Esophagus muscularis mucosa (tissue), 4 donors: ENCODE measurements at regions not wholly inside any gene's neighbourhood (a gene's known extent, or its start where the extent isn't known, plus 50 kb on each side); places are given as distances from the start of the nearest gene placed in this dataset.

Source experiments
- DNase-seq: peaks from one replicate; pipeline ENCODE4 v3.0.0-alpha.2; 2017; ENCODE audit errors: extremely low spot score
- H3K27ac ChIP-seq, 4 donors: fragments of 200-600 bp; sonication (generic); replicated peaks in 1 of 4; 1 replicate in 3 of 4; 2 replicates in 1 of 4; pipeline ENCODE4 v1.5.1; 2016 to 2019; ENCODE audit warnings: mild to moderate bottlenecking in 1 of 4
- H3K27me3 ChIP-seq, 4 donors: fragments of 200-600 bp; sonication (generic); one replicate each; pipeline versions ENCODE4 v1.5.1 to v1.6.0; 2016 to 2019
- H3K36me3 ChIP-seq, 4 donors: fragments of 200-600 bp; sonication (generic); one replicate each; pipeline ENCODE4 v1.5.1; 2016 to 2019
- H3K4me1 ChIP-seq, 4 donors: fragments of 200-600 bp; sonication (generic); one replicate each; pipeline ENCODE4 v1.5.1; 2016 to 2019
- H3K4me3 ChIP-seq, 4 donors: fragments of 200-600 bp; sonication (generic); 1 replicate in 2 of 4; 2 replicates in 2 of 4; pipeline ENCODE4 v1.5.1; 2016 to 2019; ENCODE audit warnings: mild to moderate bottlenecking in 4 of 4, moderate library complexity in 1 of 4
- H3K9me3 ChIP-seq, 4 donors: fragments of 200-600 bp; sonication (generic); 1 replicate in 3 of 4; 2 replicates in 1 of 4; pipeline ENCODE4 v1.5.1; 2016 to 2019
- CTCF ChIP-seq, 3 experiments: fragments of 200-600 bp in 2 of 3; fragments of 450-650 bp in 1 of 3; sonication (generic) in 2 of 3; IDR thresholded peaks; one replicate each; pipeline ENCODE4 v1.5.1; 2017 to 2019; ENCODE audit warnings: antibody characterized with exemption in 3 of 3, mild to moderate bottlenecking in 2 of 3, moderate library complexity in 1 of 3
- EP300 ChIP-seq: sonication (generic); formaldehyde crosslinking; IDR thresholded peaks from one replicate; pipeline ENCODE4 v1.6.1; 2017; ENCODE audit warnings: antibody characterized with exemption
- POLR2A ChIP-seq: fragments of 450-650 bp; IDR thresholded peaks from one replicate; pipeline ENCODE4 v1.6.1; 2017; ENCODE audit warnings: antibody characterized with exemption, moderate library complexity, mild to moderate bottlenecking, low read depth
- POLR2AphosphoS5 ChIP-seq, 2 donors: sonication (generic); formaldehyde crosslinking; IDR thresholded peaks; one replicate each; pipeline ENCODE4 v1.6.1; 2017; ENCODE audit warnings: antibody characterized with exemption in 2 of 2
- WGBS: methylation state at CpG from one replicate; pipeline ENCODE4 v1.1.5; 2018; 5-methylcytosine and 5-hydroxymethylcytosine counted together
- intact Hi-C: fragments of 100-400 bp; cut with DNase I; formaldehyde crosslinking; loops from one replicate; pipeline ENCODE4 v1.15.1; 2023

- no peak overlapping the region for H3K4me3 ChIP-seq
- TF ChIP-seq POLR2A (no peak), POLR2AphosphoS5 (IDR thresholded peaks at IDR 0.05) (no peak), CTCF (IDR thresholded peaks at IDR 0.05) (no peak), EP300 (no peak)
- DNase-seq, result no peak
- H3K27ac ChIP-seq, result no peak overlapping the region
- intact Hi-C loops, result no loop called here
- WGBS, result 67% methylated on average over 2 of the region's 2 CpGs
- peaks cover 18 to 27% (median 19%) of the 10 kb centered on the region in 4 donors for H3K4me1 ChIP-seq
- H3K27me3 ChIP-seq, result no peaks in the 10 kb centered on the region
- no peaks in the 10 kb centered on the region for H3K36me3 ChIP-seq
- H3K9me3 ChIP-seq, result peaks cover 0 to 7% (median 0%) of the 10 kb centered on the region in 4 donors
These were observed 221.8 kb downstream of the LACC1 start for GRCh38 chr13:44101347-44102083.

- intact Hi-C loops, result no loop called here
- peak; percentile 8 for DNase-seq
- Histone ChIP-seq H3K4me3 (no peak overlapping the region), H3K9me3 (peaks cover 0 to 7% (median 0%) of the 10 kb centered on the region in 4 donors), H3K36me3 (no peaks in the 10 kb centered on the region), H3K4me1 (peaks cover 22 to 37% (median 30%) of the 10 kb centered on the region in 4 donors), H3K27ac (no peak overlapping the region), H3K27me3 (no peaks in the 10 kb centered on the region)
- WGBS, result 85% methylated on average over 10 of the region's 10 CpGs
- TF ChIP-seq CTCF (IDR thresholded peaks at IDR 0.05) (no peak), EP300 (no peak), POLR2AphosphoS5 (IDR thresholded peaks at IDR 0.05) (no peak), POLR2A (no peak)
These were observed 223.9 kb downstream of the LACC1 start for GRCh38 chr13:44103429-44104196.

GRCh38 chr13:44104197-44104490 is 224.4 kb downstream of the LACC1 start:
- TF ChIP-seq POLR2AphosphoS5 (IDR thresholded peaks at IDR 0.05), result no peak
- no peak for TF ChIP-seq EP300
- TF ChIP-seq POLR2A, result no peak
- no peak for TF ChIP-seq CTCF (IDR thresholded peaks at IDR 0.05)
- H3K4me3 ChIP-seq, result no peak overlapping the region
- 63% methylated on average over 2 of the region's 2 CpGs for WGBS
- H3K36me3 ChIP-seq, result no peaks in the 10 kb centered on the region
- DNase-seq, result peak; percentile 12
- H3K9me3 ChIP-seq, result peaks cover 0 to 7% (median 0%) of the 10 kb centered on the region in 4 donors
- intact Hi-C loops, result no loop called here
- H3K27ac ChIP-seq, result no peak overlapping the region
- H3K27me3 ChIP-seq, result no peaks in the 10 kb centered on the region
- peaks cover 22 to 43% (median 30%) of the 10 kb centered on the region in 4 donors for H3K4me1 ChIP-seq

GRCh38 chr13:44104969-44105368 is 225.3 kb downstream of the LACC1 start:
- Histone ChIP-seq H3K4me1 (peaks cover 22 to 44% (median 30%) of the 10 kb centered on the region in 4 donors), H3K4me3 (no peak overlapping the region), H3K36me3 (no peaks in the 10 kb centered on the region), H3K27ac (no peak overlapping the region), H3K9me3 (peaks cover 0 to 7% (median 0%) of the 10 kb centered on the region in 4 donors), H3K27me3 (no peaks in the 10 kb centered on the region)
- TF ChIP-seq POLR2A (no peak), CTCF (IDR thresholded peaks at IDR 0.05) (no peak), EP300 (no peak), POLR2AphosphoS5 (IDR thresholded peaks at IDR 0.05) (no peak)
- intact Hi-C loops, result no loop called here
- DNase-seq, result peak; percentile 24
- WGBS, result 77% methylated on average over 5 of the region's 5 CpGs
